Liver (tissue), 8 donors: ENCODE measurements at regions not wholly inside any gene's neighbourhood (a gene's known extent, or its start where the extent isn't known, plus 50 kb on each side); places are given as distances from the start of the nearest gene placed in this dataset.

ENCODE experiments used
- DNase-seq: peaks from one replicate; pipeline ENCODE4 v3.0.0-alpha.2; 2017; ENCODE audit warnings: low spot score
- H3K27ac ChIP-seq, 2 donors: one replicate each; pipeline ENCODE4 v1.7.0; 2013; ENCODE audit warnings: inconsistent platforms in 2 of 2, low read length in 2 of 2, control low read depth in 1 of 2, low read depth in 1 of 2, mild to moderate bottlenecking in 1 of 2
- H3K27me3 ChIP-seq, 4 donors: one replicate each; pipeline versions ENCODE4 v1.6.1 to v1.7.0; 2013; ENCODE audit warnings: low read length in 3 of 4, inconsistent platforms in 1 of 4, mild to moderate bottlenecking in 1 of 4, moderate library complexity in 1 of 4; ENCODE audit not compliant: control insufficient read depth in 4 of 4, insufficient read depth in 4 of 4
- H3K36me3 ChIP-seq, 4 donors: one replicate each; pipeline versions ENCODE4 v1.6.1 to v1.7.0; 2013; ENCODE audit warnings: low read length in 3 of 4, mild to moderate bottlenecking in 3 of 4, low read depth in 1 of 4, moderate library complexity in 1 of 4; ENCODE audit not compliant: control insufficient read depth in 4 of 4, insufficient read depth in 3 of 4
- H3K4me1 ChIP-seq, 4 donors: one replicate each; pipeline versions ENCODE4 v1.6.1 to v1.7.0; 2013; ENCODE audit warnings: low read length in 3 of 4, mild to moderate bottlenecking in 3 of 4, moderate library complexity in 1 of 4; ENCODE audit not compliant: control insufficient read depth in 4 of 4, insufficient read depth in 4 of 4
- H3K4me3 ChIP-seq, 3 donors: one replicate each; pipeline versions ENCODE4 v1.6.1 to v1.7.0; 2013; ENCODE audit warnings: low read length in 3 of 3, control low read depth in 1 of 3, low read depth in 1 of 3, mild to moderate bottlenecking in 1 of 3
- H3K9ac ChIP-seq, 2 donors: one replicate each; pipeline ENCODE4 v1.7.0; 2013; ENCODE audit warnings: low read length in 2 of 2, mild to moderate bottlenecking in 2 of 2, moderate library complexity in 2 of 2, control low read depth in 1 of 2, low read depth in 1 of 2
- H3K9me3 ChIP-seq, 4 donors: one replicate each; pipeline versions ENCODE4 v1.6.1 to v1.7.0; 2013; ENCODE audit warnings: low read length in 3 of 4; ENCODE audit not compliant: control insufficient read depth in 4 of 4
- EGR1 ChIP-seq, 2 donors: IDR thresholded peaks; 2 replicates each; pipeline ENCODE4 v1.6.1; 2016 to 2018; ENCODE audit warnings: antibody characterized with exemption in 2 of 2, low read depth in 2 of 2
- FOXA1 ChIP-seq: IDR thresholded peaks from 2 replicates; pipeline ENCODE4 v1.6.1; 2016; ENCODE audit warnings: antibody characterized with exemption
- GABPA ChIP-seq, 2 donors: IDR thresholded peaks in 1 of 2; conservative IDR thresholded peaks in 1 of 2; 2 replicates each; pipeline ENCODE4 v1.6.1; 2016; ENCODE audit warnings: antibody characterized with exemption in 2 of 2, mild to moderate bottlenecking in 1 of 2, moderate library complexity in 1 of 2
- HNF4A ChIP-seq, 2 donors: conservative IDR thresholded peaks; 2 replicates each; pipeline ENCODE4 v1.6.1; 2016; ENCODE audit warnings: antibody characterized with exemption in 2 of 2, mild to moderate bottlenecking in 2 of 2
- JUND ChIP-seq, 2 donors: IDR thresholded peaks; 2 replicates each; pipeline ENCODE4 v1.6.1; 2016; ENCODE audit warnings: antibody characterized with exemption in 2 of 2
- MAX ChIP-seq: IDR thresholded peaks from 2 replicates; pipeline ENCODE4 v1.6.1; 2016; ENCODE audit warnings: antibody characterized with exemption
- NR2F2 ChIP-seq: IDR thresholded peaks from 2 replicates; pipeline ENCODE4 v1.6.1; 2016; ENCODE audit warnings: antibody characterized with exemption
- RAD21 ChIP-seq, 2 donors: IDR thresholded peaks; 2 replicates each; pipeline ENCODE4 v1.6.1; 2016; ENCODE audit warnings: antibody characterized with exemption in 2 of 2, mild to moderate bottlenecking in 2 of 2
- RXRA ChIP-seq, 2 donors: IDR thresholded peaks; 2 replicates each; pipeline ENCODE4 v1.6.1; 2017 to 2018; ENCODE audit warnings: antibody characterized with exemption in 2 of 2, mild to moderate bottlenecking in 1 of 2
- SP1 ChIP-seq: IDR thresholded peaks from 2 replicates; pipeline ENCODE4 v1.6.1; 2018; ENCODE audit warnings: antibody characterized with exemption, mild to moderate bottlenecking
- TAF1 ChIP-seq: conservative IDR thresholded peaks from 2 replicates; pipeline ENCODE4 v1.6.1; 2016; ENCODE audit warnings: antibody characterized with exemption, mild to moderate bottlenecking
- YY1 ChIP-seq: IDR thresholded peaks from 2 replicates; pipeline ENCODE4 v1.6.1; 2016; ENCODE audit warnings: antibody characterized with exemption, mild to moderate bottlenecking
- ZBTB33 ChIP-seq: IDR thresholded peaks from 2 replicates; pipeline ENCODE4 v1.6.1; 2016; ENCODE audit warnings: antibody characterized with exemption
- WGBS: extraction: QIAGEN DNeasy Blood & Tissue Kit; methylation state at CpG from one replicate; pipeline ENCODE4 v1.1.7; 2013; 5-methylcytosine and 5-hydroxymethylcytosine counted together
- TF ChIP-seq, protein P1 (sequence below): IDR thresholded peaks from 2 replicates; pipeline ENCODE4 v1.6.1; 2016; ENCODE audit warnings: antibody characterized with exemption, mild to moderate bottlenecking
- TF ChIP-seq, protein P2 (sequence below): fragments of 150-350 bp; IDR thresholded peaks from 2 replicates; pipeline ENCODE4 v1.5.1; 2017; ENCODE audit warnings: improper control_type of control experiment, low read depth, low read length; ENCODE audit not compliant: missing input control
- TF ChIP-seq, protein P3 (sequence below): IDR thresholded peaks from 2 replicates; pipeline ENCODE4 v1.6.1; 2016; ENCODE audit warnings: antibody characterized with exemption
- donor health status: healthy.
- donor health status: healthy.
- donor health status: healthy.
- donor health status: healthy.
- donor health status: healthy.

DNA sequence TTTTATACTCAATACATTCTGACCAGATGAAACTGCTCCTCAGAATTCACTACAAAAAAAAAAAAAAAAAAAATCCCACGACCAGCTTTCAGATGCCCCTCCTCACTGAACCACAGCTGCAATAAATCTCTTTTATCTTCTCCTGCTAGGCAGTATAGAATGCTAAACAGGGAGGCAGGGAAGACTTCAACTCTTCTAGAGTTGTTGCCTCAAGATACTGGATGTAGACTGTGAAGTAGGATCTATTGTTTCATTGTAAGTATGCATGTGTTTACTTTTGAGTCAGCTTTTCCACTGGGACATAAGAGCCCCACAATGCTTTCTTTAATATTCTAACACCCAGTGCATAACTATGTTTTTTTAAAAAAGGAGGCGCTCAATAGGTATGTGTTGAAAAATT, 401.4 kb downstream of the TBL1XR1 start:
- H3K27me3 ChIP-seq = no peaks in the 10 kb centered on the region
- H3K9ac ChIP-seq = no peak overlapping the region
- 57% methylated on average over 2 of the region's 2 CpGs for WGBS
- no peak overlapping the region for H3K4me3 ChIP-seq
- TF ChIP-seq HNF4A (conservative IDR thresholded peaks at IDR 0.05) = no peak
- H3K9me3 ChIP-seq = no peaks in the 10 kb centered on the region
- H3K27ac ChIP-seq = no peak overlapping the region
- no peak for DNase-seq
- no peaks in the 10 kb centered on the region for H3K36me3 ChIP-seq
- H3K4me1 ChIP-seq = no peaks in the 10 kb centered on the region

- no peak overlapping the region for H3K27ac ChIP-seq
- H3K4me1 ChIP-seq = no peaks in the 10 kb centered on the region
- WGBS = 66% methylated on average over 3 of the region's 3 CpGs
- H3K9ac ChIP-seq = no peak overlapping the region
- TF ChIP-seq NR2F2 (no peak), ZBTB33 (no peak), SP1 (no peak), YY1 (no peak), FOXA1 (no peak), GABPA (IDR thresholded peaks at IDR 0.05 in 1 of 2, conservative IDR thresholded peaks at IDR 0.05 in 1 of 2) (no peak), RXRA (IDR thresholded peaks at IDR 0.05) (no peak), MAX (no peak), EGR1 (IDR thresholded peaks at IDR 0.05; ENCODE audit: low read depth in 2 of 2) (no peak), RAD21 (IDR thresholded peaks at IDR 0.05) (no peak), JUND (IDR thresholded peaks at IDR 0.05) (no peak), TAF1 (no peak), HNF4A (conservative IDR thresholded peaks at IDR 0.05) (no peak)
- TF ChIP-seq, protein P1, sequence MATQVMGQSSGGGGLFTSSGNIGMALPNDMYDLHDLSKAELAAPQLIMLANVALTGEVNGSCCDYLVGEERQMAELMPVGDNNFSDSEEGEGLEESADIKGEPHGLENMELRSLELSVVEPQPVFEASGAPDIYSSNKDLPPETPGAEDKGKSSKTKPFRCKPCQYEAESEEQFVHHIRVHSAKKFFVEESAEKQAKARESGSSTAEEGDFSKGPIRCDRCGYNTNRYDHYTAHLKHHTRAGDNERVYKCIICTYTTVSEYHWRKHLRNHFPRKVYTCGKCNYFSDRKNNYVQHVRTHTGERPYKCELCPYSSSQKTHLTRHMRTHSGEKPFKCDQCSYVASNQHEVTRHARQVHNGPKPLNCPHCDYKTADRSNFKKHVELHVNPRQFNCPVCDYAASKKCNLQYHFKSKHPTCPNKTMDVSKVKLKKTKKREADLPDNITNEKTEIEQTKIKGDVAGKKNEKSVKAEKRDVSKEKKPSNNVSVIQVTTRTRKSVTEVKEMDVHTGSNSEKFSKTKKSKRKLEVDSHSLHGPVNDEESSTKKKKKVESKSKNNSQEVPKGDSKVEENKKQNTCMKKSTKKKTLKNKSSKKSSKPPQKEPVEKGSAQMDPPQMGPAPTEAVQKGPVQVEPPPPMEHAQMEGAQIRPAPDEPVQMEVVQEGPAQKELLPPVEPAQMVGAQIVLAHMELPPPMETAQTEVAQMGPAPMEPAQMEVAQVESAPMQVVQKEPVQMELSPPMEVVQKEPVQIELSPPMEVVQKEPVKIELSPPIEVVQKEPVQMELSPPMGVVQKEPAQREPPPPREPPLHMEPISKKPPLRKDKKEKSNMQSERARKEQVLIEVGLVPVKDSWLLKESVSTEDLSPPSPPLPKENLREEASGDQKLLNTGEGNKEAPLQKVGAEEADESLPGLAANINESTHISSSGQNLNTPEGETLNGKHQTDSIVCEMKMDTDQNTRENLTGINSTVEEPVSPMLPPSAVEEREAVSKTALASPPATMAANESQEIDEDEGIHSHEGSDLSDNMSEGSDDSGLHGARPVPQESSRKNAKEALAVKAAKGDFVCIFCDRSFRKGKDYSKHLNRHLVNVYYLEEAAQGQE = no peak
- TF ChIP-seq, protein P2, sequence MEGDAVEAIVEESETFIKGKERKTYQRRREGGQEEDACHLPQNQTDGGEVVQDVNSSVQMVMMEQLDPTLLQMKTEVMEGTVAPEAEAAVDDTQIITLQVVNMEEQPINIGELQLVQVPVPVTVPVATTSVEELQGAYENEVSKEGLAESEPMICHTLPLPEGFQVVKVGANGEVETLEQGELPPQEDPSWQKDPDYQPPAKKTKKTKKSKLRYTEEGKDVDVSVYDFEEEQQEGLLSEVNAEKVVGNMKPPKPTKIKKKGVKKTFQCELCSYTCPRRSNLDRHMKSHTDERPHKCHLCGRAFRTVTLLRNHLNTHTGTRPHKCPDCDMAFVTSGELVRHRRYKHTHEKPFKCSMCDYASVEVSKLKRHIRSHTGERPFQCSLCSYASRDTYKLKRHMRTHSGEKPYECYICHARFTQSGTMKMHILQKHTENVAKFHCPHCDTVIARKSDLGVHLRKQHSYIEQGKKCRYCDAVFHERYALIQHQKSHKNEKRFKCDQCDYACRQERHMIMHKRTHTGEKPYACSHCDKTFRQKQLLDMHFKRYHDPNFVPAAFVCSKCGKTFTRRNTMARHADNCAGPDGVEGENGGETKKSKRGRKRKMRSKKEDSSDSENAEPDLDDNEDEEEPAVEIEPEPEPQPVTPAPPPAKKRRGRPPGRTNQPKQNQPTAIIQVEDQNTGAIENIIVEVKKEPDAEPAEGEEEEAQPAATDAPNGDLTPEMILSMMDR = no peak
- TF ChIP-seq, protein P3, sequence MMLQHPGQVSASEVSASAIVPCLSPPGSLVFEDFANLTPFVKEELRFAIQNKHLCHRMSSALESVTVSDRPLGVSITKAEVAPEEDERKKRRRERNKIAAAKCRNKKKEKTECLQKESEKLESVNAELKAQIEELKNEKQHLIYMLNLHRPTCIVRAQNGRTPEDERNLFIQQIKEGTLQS = no peak
- no peaks in the 10 kb centered on the region for H3K9me3 ChIP-seq
- H3K27me3 ChIP-seq = no peaks in the 10 kb centered on the region
- no peaks in the 10 kb centered on the region for H3K36me3 ChIP-seq
- no peak for DNase-seq
- H3K4me3 ChIP-seq = no peak overlapping the region
Measured at GRCh38 chr3:176794406-176794805, 402.9 kb downstream of the TBL1XR1 start.
